ENCODE measurements at regions not wholly inside any gene's neighbourhood (a gene's known extent, or its start where the extent isn't known, plus 50 kb on each side); places are given as distances from the start of the nearest gene placed in this dataset.
"Not testable (repeated sequence)": the region's sequence is repeated elsewhere in the genome, so short reads cannot be mapped to it uniquely, and the experiment has no call there.

DNA sequence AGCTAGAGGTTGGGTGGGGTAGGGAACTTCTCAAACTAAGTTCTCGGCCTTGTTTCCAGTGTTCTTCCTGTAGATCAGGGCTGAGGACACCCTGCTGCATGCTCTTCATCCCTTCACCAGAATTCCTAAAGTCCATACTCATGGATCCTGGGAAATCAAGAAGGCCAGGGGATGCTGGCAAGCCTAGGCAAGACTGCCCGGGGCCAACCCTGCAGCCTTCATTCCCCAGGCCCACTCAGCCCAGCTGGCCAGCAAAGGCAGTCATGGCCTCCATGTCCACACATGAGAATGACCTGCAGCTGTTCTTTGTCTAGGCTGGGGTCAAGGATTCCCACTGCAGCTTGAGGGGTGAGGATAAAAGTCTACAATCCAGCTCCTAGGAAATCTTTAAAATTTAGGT lies 109.3 kb upstream of the ETV6 start:
- DNase-seq: no peak

DNA sequence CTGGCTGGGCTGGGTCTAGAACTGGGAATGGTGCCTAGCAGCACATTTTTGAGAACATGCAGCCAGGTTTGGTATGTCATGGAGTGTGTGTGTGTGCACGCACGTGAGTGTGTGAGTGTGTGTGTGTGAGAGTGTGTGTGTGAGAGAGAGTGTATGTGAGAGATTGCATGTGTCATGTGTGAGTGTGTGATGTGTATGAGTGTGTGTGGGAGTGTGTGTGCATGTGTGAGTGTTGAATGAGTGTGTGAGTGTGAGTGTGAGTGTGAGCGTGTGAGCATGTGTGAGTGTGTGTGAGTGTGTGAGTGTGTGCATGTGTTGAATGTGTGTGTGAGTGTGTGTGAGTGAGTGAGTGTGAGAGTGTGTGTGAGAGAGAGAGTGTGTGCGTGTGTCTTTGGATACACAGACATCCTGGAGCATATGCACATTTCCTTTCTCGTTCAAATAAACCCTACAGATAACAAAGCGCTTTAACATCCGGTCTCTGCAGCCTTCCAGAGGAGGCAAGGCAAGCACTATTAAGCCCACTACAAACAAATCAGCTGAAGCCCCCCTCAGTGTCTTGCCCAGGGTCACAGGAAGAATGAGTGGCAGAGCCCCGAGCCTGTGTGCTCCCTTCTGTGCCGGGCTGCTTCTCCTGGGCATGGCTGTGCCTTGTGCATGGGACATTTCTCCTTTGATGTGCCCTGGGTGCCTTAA lies 108.7 kb upstream of the ETV6 start:
- no peak for DNase-seq

DNA sequence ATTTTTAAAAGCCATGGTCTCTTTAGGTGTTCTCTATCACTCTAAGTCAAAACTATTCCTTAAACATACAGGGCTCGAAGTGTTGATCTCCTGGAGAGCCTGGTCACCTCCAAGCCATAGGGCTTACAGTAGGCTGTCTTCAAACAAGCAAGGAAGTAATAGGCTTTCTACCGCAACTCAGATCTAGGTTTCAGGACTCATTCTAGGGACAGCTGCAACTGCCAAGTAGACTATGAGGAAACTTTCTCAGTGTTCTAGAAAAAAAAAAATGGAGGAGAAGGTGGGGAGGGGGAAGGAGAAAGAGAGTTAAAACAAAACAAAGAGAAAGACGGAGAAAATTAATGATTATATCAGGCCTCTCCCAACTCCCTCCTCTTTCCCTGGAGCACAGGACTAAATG lies 106.9 kb upstream of the ETV6 start:
- no peak for DNase-seq

DNA sequence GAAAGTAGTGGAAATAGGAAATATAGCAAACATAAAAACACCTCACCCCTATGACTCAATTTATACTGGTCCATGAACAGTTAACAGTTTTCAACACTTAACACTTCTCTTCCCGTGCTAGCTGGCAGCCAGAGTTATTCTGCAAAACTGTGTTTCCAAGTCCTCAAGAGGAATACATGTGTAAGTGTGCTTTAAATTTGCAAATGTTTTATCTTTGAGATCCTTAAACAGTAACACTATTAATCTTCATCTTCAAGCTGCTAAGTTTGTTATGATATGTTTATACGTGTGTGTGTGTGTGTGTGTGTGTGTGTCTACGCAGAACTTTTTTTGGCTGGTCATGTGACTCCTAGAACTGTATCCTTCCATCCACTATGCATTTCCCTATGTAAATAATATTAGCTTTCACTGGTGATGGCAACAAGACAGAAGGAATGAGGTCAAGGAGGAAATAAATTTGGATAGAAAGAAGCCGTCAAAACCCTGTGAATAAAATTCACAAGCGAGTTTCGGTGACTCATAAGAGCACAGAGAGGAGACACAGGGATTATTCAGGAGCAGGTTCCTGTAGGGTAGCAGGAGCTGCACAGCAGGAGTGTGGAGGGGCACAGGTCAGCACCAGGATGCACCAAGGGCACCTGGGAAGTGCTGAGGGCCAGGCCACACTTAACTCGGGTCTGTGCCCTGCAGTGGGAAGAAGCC lies 105.9 kb upstream of the ETV6 start:
- DNase-seq: no peak

DNA sequence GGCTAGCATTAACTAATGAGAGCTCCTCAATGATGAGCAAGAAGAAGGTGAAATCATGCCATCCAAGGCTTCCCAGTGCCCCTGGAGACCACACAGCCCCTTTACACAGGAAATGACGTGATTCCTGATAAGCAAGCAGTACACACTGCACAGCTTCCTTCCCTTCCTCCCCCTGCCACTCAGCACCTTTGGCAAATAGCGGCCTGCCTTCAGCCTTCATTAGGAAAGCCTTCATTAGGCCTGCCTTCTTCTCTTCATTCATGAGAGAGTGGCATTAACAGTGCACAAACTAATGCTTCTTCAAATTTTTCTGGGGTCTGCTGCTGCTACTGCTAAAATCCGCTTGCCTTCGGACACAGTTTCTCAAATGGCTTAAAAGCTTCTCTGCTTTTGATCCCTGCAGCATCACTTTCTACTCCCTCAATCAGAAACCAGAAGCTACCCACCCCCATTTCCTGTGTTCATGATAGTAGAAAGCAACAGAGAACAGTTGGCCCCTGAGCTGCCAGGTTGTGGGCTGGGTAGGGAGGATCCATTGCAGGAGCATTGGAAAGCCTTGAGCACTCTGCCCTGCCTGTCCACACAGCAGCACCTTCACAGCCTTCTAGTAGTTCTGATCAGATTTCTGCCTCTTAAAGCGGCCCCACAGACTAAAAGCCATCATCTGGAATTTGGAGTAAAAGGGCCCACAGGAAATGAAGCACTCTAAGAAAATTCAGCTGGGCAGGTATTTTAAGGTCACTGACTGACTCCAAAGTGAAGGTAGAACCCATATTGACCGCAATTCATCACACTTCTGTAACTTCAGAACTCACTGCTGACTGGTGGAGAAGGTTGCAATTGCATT lies 103.8 kb upstream of the ETV6 start:
- no peak for DNase-seq

DNA sequence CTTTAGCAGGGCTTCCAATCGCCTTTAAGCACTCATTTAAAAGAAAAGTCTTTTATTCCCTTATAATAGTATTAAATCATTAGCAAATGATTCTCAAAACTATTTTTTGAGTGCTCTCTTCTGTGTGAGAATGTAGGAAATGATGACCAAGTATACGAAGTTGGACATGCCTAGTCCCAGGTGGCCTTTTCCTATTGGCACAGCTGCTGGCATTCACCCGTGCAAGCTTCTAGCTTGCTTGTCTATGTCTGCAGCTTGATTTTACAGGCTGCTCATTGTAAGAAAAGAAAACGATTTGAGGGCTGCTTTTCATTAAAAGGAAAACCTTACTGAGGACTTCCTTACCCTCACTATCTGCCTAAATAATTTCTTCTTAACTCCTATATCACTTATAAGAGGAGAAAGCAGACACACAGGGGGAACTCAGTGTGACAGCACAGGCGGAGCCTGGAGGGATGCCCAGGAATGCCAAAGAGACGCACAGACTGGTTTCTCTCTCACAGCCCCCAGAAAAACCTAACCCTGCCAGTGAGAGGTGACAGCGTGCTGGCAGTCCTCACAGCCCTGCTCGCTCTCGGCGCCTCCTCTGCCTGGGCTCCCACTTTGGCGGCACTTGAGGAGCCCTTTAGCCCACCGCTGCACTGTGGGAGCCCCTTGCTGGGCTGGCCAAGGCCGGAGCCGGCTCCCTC lies 102.7 kb upstream of the ETV6 start:
- DNase-seq: peak in 1 of 2 experiments; percentile 5

DNA sequence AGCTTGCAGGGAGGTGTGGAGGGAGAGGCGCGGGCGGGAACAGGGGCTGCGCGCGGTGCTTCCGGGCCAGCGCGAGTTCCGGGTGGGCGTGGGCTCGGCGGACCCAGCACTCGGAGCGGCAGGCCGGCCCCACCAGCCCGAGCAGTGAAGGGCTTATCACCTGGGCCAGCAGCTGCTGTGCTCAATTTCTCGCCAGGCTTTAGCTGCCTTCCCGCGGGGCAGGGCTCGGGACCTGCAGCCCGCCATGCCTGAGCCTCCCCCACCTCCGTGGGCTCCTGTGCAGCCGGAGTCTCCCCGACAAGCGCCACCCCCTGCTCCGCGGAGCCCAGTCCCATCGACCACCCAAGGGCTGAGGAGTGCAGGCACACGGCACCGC lies 102.2 kb upstream of the ETV6 start:
- DNase-seq: not testable (repeated sequence)

DNA sequence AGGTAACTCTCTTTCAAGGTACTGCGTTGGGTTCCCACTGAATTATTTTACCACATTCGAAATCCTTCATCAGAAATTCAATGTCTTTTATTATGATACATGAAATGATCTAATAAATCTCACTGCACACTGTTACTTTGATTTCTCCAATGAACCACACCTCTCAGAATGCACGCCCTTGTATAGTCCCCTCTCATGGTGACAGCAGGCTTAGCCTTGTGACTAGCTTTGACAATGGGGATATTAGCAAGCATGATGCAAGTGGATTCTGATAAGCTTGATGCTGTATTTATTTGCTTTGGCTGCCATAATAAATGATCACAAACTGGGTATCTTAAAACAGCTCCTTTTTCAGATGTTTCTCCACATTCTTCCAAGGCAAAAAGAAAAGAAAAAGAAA lies 100.4 kb upstream of the ETV6 start:
- DNase-seq: no peak

DNA sequence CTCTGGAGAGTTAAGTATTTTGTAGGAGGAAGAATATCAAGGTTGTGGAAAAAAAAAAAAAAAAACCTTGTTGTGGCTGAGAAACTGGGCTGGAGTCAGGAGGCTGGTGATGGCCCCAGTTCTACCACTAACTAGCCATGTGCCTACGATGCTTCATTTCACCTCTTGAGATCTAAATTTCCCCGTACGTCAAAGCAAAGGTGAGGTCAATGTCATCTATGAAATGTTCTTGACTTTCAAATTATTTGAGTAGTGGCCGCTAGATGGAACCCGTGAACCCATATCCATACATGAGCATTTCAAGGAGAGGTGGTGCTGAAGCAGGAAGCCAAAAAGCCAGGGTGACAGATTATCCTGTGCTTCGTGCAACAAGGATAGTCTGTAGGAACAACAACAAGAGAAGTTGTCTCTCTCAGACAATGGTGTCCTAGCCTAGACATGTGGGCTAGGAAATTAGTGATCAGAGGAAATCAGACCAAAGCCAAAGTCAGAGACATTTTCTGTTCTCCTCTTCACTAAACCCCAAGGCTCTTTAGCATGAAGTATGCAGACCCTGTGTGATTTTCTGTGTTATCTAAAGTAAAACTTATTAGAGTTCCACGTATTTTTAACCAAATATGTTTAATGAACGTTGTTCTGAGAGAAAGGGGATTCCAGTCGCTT lies 95.5 kb upstream of the ETV6 start:
- peak; percentile 16 to 43 for DNase-seq

DNA sequence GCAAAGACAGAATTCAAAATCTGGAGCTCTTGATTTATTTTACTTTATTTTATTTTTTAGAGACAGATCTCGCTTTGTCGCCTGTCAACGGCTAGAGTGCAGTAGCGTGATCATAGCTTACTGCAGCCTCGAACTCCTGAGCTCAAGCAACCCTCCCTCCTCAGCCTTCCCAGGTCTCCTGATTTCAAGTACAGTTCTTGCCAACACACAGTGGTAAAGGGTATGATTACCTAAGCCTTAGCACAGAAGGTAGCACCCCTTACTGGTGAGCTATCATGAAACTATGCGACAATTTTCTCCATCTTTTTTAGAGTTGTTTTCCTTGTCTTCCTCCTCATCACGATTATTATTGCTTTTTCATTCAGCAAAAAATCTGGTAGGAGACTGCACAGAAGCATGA lies 94.3 kb upstream of the ETV6 start:
- DNase-seq: no peak

DNA sequence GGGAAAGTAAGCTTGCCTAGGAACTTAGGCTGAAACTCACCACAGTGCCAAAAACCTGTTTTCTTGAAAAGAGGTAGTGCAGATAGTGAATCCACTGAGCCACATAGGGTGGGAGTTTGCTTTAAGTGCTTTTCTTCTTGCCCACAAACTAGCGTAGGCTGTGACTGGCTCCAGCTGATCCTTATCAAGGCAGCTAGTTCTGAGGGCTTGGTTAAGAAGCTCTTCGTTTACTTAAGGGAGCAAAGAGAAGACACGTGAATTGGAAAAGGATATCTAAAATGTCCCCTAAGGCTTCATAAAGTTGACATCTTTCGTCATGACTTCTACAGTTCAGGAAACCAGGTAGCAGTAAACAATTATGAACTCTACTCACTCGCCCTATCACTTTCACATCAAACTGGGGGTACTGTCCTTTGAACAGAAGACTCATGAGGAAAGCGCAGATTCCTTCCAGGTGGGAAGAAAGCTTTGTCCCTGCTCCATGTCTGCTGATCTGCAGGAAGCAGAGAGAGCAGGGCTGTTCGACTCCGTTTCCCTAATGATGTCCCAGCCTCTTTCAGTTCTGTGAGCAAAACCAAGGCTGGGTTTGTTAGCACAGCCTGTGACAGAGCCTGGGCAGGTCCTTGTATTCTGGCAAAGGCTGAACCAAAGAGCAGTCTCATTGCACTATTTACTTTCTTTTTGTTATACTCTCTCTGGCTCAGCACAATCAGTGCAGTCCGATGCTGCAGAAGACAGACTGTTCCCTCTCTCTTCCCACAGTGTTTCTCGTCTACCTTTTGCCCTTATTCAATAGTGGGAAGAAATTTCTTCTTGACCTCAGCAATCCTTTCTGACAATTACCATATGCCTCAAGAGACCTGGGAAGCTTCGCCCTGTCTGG lies 93.5 kb upstream of the ETV6 start:
- DNase-seq: no peak

DNA sequence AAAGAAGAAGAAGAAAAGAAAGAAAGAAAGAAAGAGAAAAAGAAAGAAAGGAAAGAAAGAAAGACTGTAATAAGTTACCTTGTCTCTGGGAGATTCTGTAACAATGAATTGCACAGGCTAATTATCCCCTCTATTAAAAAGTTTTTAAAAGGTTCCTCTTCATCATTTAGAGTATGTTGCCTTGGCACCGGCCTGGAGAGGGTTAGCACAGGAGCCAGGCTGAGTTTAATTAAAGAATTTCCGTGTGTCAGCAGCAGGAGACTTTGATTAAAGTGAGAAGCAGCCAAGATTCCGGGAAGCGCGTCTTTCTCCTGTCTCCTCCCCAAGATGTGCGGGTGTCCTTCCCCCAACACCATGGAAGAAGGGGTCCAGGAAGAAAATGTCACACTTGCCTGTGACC lies 92.8 kb upstream of the ETV6 start:
- no peak for DNase-seq

DNA sequence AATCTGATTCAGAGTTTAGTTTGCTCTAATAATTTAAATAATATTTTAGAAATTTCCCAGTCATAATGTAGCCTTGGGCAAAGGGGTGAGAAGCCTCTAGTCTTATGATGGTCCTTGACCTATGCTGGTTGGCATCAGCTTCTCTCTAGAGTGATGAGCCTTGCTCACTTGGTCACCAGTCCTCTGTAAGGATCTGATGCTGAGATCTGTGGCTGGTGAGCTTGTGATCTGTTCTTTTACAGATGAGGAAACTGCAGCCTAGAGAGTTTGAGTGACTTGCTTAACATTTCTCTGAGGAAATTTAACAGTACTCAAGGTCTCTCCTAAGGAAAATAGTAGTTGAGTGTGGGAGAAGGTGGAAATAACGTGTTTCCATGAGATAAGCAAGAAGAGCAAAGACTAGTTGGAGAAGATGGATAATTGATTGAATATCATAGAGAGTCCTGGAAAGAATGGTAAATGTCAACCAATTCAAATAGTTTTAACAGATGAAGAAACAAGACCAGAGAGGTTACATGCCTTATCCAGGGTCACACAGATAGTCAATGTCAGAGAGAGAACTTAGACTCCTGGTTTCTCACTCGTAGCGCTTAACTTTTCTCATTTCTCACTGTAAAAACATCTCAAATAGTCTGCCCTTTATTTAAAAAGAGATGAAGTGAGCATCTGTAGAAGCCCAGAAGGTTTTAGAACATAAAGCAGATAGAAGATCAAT lies 89.7 kb upstream of the ETV6 start:
- DNase-seq: no peak

DNA sequence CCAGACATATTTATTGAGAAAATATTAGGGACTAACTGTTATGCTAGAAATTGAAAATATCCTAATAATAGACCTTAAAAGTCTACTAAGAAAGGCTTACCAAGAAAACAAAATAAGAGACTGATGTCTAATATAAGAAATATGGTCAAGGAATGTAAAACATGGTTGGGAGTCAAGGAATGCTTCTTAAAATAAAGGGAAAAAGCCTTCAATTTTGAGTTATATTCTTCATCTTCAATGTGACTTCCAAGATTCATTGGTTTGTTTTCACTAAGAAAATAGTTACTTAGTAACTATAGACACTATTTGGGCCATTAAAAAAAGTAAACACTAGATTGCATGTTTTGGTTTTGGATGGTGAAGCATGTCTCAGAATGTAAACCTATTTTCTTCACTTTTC lies 88.1 kb upstream of the ETV6 start:
- DNase-seq: no peak

DNA sequence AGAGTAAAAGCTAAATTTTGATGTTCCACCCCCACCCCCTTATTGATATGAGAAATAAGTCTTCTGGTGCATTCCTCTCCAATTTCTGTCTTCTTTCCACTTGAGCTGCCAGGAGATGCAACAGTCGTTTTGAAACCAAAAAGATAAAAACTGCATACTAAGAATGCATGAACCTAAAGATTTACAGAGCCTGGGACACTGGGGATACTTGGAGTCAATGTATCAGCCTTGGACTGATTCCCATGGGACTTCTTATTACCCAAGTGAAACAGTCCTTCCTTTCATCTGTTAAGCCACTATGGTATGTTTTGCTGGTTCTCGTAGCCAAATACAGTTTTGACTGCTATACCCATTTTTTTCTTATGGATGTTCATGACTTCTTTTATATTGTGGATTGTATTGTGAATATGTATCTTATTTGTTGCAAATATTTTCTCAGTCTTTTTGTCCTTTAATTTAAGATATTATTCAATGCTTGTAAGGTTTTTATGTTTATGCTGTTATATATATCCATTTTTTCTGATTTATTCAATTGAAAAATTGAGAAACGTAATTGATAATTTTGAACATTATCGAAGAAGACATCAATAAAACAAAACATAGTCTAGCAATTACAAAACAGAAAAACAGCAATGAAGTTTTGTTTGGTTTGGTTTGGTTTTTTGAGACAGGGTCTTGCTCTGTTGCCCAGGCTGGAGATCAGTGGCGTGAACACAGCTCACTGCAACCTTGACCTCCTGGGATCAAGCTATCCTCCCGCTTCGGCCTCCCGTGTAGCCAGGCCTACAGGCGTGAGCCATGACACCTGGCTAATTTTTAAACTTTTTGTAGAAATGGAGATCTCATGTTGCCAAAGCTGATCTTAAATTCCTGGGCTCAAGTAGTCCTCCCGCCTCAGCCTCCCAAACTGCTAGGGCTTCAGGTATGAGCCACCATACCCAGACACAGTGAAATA lies 85.4 kb upstream of the ETV6 start:
- DNase-seq: no peak

DNA sequence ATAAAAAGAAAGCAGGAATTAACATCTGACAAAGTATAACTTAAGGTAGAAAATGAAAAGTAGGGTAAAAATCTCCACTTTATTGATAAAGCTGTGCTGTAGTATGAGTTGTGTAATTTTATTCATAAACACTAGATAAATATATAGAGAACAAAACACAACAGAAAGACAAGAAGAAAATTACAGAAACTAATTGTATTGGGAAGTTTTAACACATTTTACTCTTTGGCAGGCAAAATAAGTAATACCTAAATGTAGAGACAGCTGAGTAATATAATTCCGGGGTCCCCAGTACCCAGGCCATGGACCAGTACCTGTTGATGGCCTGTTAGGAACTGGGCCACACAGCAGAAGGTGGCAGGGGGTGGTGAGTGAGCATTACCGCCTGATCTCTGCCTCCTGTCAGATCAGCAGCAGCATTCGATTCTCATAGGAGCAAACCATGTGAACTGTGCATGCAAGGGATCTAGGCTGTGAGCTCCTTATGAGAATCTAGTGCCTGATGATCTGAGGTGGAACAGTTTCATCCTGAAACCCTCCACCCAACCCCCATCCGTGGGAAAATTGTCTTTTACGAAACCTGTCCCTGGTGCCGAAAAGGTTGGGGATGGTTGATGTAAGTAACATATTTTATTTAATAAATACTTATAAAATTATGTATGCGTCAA lies 84.4 kb upstream of the ETV6 start:
- no peak for DNase-seq

DNA sequence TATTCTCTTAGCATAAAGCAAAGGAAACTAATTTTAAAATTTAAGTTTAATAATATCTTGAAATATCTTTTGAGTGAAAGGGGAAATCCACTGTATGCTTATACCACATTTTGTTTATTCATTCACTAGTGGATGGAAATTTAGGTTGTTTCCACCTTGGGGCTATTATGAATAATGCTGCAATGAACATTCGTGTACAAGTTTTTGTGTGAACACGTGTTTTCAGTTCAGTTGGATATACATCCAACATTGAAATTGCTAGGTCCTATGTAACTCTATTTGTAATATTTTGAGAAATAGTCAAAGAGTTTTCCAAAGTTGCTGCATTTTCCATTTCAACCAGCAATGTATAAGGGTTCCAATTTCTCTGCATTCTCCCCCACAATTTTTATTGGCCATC lies 83.7 kb upstream of the ETV6 start:
- no peak for DNase-seq

DNA sequence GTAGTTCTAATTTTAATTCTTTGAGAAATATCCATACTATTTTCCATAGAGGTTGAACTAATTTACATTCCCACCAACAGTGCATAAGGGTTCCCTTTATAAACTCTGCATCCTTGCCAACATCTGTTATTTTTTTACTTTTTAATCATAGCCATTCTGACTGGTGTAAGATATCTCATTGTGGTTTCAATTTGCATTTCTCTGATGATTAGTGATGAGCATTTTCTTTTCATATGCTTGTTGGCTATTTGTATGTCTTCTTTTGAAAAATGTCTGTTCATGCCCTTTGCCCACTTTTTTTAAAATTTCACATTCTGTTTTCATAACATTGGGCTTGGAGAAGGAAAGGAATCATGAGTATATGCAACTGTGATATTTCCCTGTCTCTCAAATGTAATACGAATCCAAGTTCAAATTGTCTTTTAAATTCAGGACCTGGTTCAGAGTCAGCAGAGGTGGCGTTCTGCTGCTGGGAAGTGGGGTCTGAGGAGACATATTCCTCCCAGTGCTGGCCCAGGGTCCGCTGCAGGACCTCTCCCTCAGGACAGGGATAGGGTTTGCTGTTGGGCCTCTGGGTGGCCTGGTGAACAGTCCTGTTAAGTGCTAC lies 81.2 kb upstream of the ETV6 start:
- no peak for DNase-seq
